HG02571 (cell line): ENCODE measurements at regions not wholly inside any gene's neighbourhood (a gene's known extent, or its start where the extent isn't known, plus 50 kb on each side); places are given as distances from the start of the nearest gene placed in this dataset.
"Not testable (repeated sequence)": the region's sequence is repeated elsewhere in the genome, so short reads cannot be mapped to it uniquely, and the experiment has no call there.

ENCODE experiments used
- ATAC-seq: cut with Tn5 transposase; IDR thresholded peaks from one replicate; pipeline ENCODE4 v1.9.1; 2021; ENCODE audit warnings: mild to moderate bottlenecking, moderate library complexity; ENCODE audit not compliant: unreplicated experiment

- ATAC-seq, result not testable (repeated sequence)
These were observed 269.0 kb downstream of the FAM72C start for GRCh38 chr1:143702739-143703138.

- ATAC-seq, result no peak
These were observed 272.1 kb downstream of the FAM72C start for GRCh38 chr1:143699731-143700130.

GRCh38 chr1:143699115-143699514, 272.7 kb downstream of the FAM72C start:
- ATAC-seq, result no peak

- no peak for ATAC-seq
These were observed 273.8 kb downstream of the FAM72C start for GRCh38 chr1:143698016-143698415.

- no peak for ATAC-seq
These were observed 277.7 kb downstream of the FAM72C start for GRCh38 chr1:143694085-143694484.

- ATAC-seq, result no peak
These were observed 279.7 kb downstream of the FAM72C start for GRCh38 chr1:143691971-143692529.

GRCh38 chr1:143691400-143691891, 280.3 kb downstream of the FAM72C start:
- no peak for ATAC-seq

GRCh38 chr1:143689781-143690180, 282.0 kb downstream of the FAM72C start:
- no peak for ATAC-seq

- no peak for ATAC-seq
These were observed 291.5 kb downstream of the FAM72C start for GRCh38 chr1:143680304-143680703.

- no peak for ATAC-seq
These were observed 298.8 kb downstream of the FAM72C start for GRCh38 chr1:143672983-143673382.

GRCh38 chr1:143667730-143668129, 304.1 kb downstream of the FAM72C start:
- no peak for ATAC-seq

- ATAC-seq, result no peak
These were observed 304.9 kb downstream of the FAM72C start for GRCh38 chr1:143666851-143667250.

GRCh38 chr1:143665606-143666005, 306.2 kb downstream of the FAM72C start:
- no peak for ATAC-seq

GRCh38 chr1:143663056-143663455, 308.7 kb downstream of the FAM72C start:
- ATAC-seq, result not testable (repeated sequence)

GRCh38 chr1:143661418-143662101, 310.2 kb downstream of the FAM72C start:
- ATAC-seq, result no peak

GRCh38 chr1:143660354-143660941, 311.3 kb downstream of the FAM72C start:
- no peak for ATAC-seq

- ATAC-seq, result no peak
These were observed 318.4 kb downstream of the FAM72C start for GRCh38 chr1:143653429-143653802.

- ATAC-seq, result no peak
These were observed 318.9 kb downstream of the FAM72C start for GRCh38 chr1:143652744-143653428.

GRCh38 chr1:143652187-143652586, 319.6 kb downstream of the FAM72C start:
- ATAC-seq, result no peak

- ATAC-seq, result no peak
These were observed 320.3 kb downstream of the FAM72C start for GRCh38 chr1:143651350-143651992.

- ATAC-seq, result not testable (repeated sequence)
These were observed 327.8 kb downstream of the FAM72C start for GRCh38 chr1:143644035-143644434.
